GM23338 (cell line): ENCODE measurements at regions not wholly inside any gene's neighbourhood (a gene's known extent, or its start where the extent isn't known, plus 50 kb on each side); places are given as distances from the start of the nearest gene placed in this dataset.

Experiments
- ATAC-seq: fragments of 200-7000 bp; cut with Tn5 transposase; 3 replicates; pipeline ENCODE4 v1.9.1; 2020
- DNase-seq: peaks from one replicate; pipeline ENCODE4 v3.0.0-alpha.2; 2015; ENCODE audit warnings: low spot score
- H2AFZ ChIP-seq: fragments of 200-600 bp; sonication (generic); 2 replicates; pipeline ENCODE4 v1.8.0; 2016; ENCODE audit warnings: antibody characterized with exemption, mild to moderate bottlenecking, moderate library complexity
- H3F3A ChIP-seq: fragments of 200-600 bp; sonication (generic); replicated peaks from 2 replicates; pipeline ENCODE4 v1.8.0; 2017; ENCODE audit warnings: antibody characterized with exemption, mixed run types, low read depth
- H3K27ac ChIP-seq: fragments of 200-600 bp; sonication (generic); 2 replicates; pipeline ENCODE4 v1.6.1; 2016; ENCODE audit warnings: low read depth
- H3K27me3 ChIP-seq: fragments of 200-600 bp; sonication (generic); 2 replicates; pipeline ENCODE4 v1.8.0; 2016; ENCODE audit warnings: mild to moderate bottlenecking, mixed run types, moderate library complexity; ENCODE audit not compliant: insufficient read depth
- H3K36me3 ChIP-seq: fragments of 200-600 bp; sonication (generic); 2 replicates; pipeline ENCODE4 v1.8.0; 2016; ENCODE audit warnings: mild to moderate bottlenecking; ENCODE audit not compliant: insufficient read depth
- H3K4me1 ChIP-seq: fragments of 200-600 bp; sonication (generic); 2 replicates; pipeline ENCODE4 v1.8.0; 2016; ENCODE audit warnings: mild to moderate bottlenecking, moderate library complexity; ENCODE audit not compliant: insufficient read depth
- H3K4me2 ChIP-seq: fragments of 200-600 bp; sonication (generic); 2 replicates; pipeline ENCODE4 v1.7.1; 2017; ENCODE audit warnings: mixed run types
- H3K4me3 ChIP-seq: fragments of 200-600 bp; sonication (generic); 2 replicates; pipeline ENCODE4 v1.6.1; 2016; ENCODE audit warnings: mixed run types
- H3K79me2 ChIP-seq: fragments of 200-600 bp; sonication (generic); replicated peaks from 2 replicates; pipeline ENCODE4 v1.8.0; 2017; ENCODE audit warnings: mild to moderate bottlenecking; ENCODE audit not compliant: insufficient read depth
- H3K9me2 ChIP-seq: fragments of 200-600 bp; sonication (generic); 2 replicates; pipeline ENCODE4 v1.8.0; 2017; ENCODE audit not compliant: insufficient read depth
- H4K20me1 ChIP-seq: fragments of 200-600 bp; sonication (generic); replicated peaks from 2 replicates; pipeline ENCODE4 v1.8.0; 2017; ENCODE audit warnings: mild to moderate bottlenecking; ENCODE audit not compliant: insufficient read depth
- H3K27ac Mint-ChIP-seq: 2 replicates; pipeline ENCODE4 v1.8.0; 2020; ENCODE audit warnings: inconsistent platforms, mild to moderate bottlenecking, moderate library complexity, mixed read lengths
- H3K27me3 Mint-ChIP-seq: 3 replicates; pipeline ENCODE4 v1.8.0; 2022; ENCODE audit warnings: low read depth, mild to moderate bottlenecking, moderate library complexity, mixed read lengths, inconsistent platforms; ENCODE audit not compliant: insufficient read depth, poor library complexity
- H3K36me3 Mint-ChIP-seq: 3 replicates; pipeline ENCODE4 v1.8.0; 2021; ENCODE audit warnings: low read depth, mild to moderate bottlenecking, inconsistent platforms, moderate library complexity, mixed read lengths
- H3K4me1 Mint-ChIP-seq: 3 replicates; pipeline ENCODE4 v1.8.0; 2020; ENCODE audit warnings: mild to moderate bottlenecking, inconsistent platforms, mixed read lengths
- H3K4me3 Mint-ChIP-seq: 3 replicates; pipeline ENCODE4 v1.8.0; 2021; ENCODE audit warnings: moderate library complexity, mild to moderate bottlenecking, inconsistent platforms, mixed read lengths
- H3K9me3 Mint-ChIP-seq: 3 replicates; pipeline ENCODE4 v1.8.0; 2020; ENCODE audit warnings: moderate library complexity, mild to moderate bottlenecking, inconsistent platforms, mixed read lengths
- CREB1 ChIP-seq: fragments of 250-450 bp; sonication (Bioruptor Pico); IDR thresholded peaks from 2 replicates; pipeline ENCODE4 v1.5.0; 2020; ENCODE audit warnings: low read depth, mild to moderate bottlenecking, moderate library complexity
- EZH2 ChIP-seq: fragments of 200-600 bp; sonication (generic); IDR thresholded peaks from one replicate; pipeline ENCODE4 v1.8.0; 2017; ENCODE audit warnings: antibody characterized with exemption, mild to moderate bottlenecking, low read depth; ENCODE audit not compliant: unreplicated experiment
- EZH2phosphoT487 ChIP-seq: fragments of 200-600 bp; sonication (generic); IDR thresholded peaks from one replicate; pipeline ENCODE4 v1.8.1; 2018; ENCODE audit warnings: antibody characterized with exemption; ENCODE audit not compliant: unreplicated experiment
- NANOG ChIP-seq: IDR thresholded peaks from 2 replicates; pipeline ENCODE4 v1.6.1; 2016; ENCODE audit warnings: antibody characterized with exemption, borderline replicate concordance
- POLR2AphosphoS5 ChIP-seq: IDR thresholded peaks from 2 replicates; pipeline ENCODE4 v1.6.1; 2016; ENCODE audit warnings: antibody characterized with exemption, low read depth
- STAT1 ChIP-seq: IDR thresholded peaks from one replicate; pipeline ENCODE4 v1.6.1; 2016; ENCODE audit warnings: antibody characterized with exemption; ENCODE audit not compliant: unreplicated experiment
- ZNF114 ChIP-seq: fragments of 250-450 bp; sonication (Bioruptor Pico); IDR thresholded peaks from 2 replicates; pipeline ENCODE4 v1.5.0; 2020; ENCODE audit warnings: mild to moderate bottlenecking, moderate library complexity
- TF ChIP-seq, protein P1 (sequence below): IDR thresholded peaks from one replicate; pipeline ENCODE4 v1.6.1; 2018; ENCODE audit warnings: antibody characterized with exemption; ENCODE audit not compliant: unreplicated experiment
- TF ChIP-seq, protein P2 (sequence below): IDR thresholded peaks from 2 replicates; pipeline ENCODE4 v1.6.1; 2016; ENCODE audit warnings: antibody characterized with exemption
- TF ChIP-seq, protein P3 (sequence below), 2 experiments: fragments of 200-600 bp in 1 of 2; sonication (generic) in 1 of 2; conservative IDR thresholded peaks; 2 replicates each; pipeline versions ENCODE4 v1.5.1 to v1.6.1; 2016 to 2017; ENCODE audit warnings: antibody characterized with exemption in 2 of 2, low read depth in 2 of 2, mild to moderate bottlenecking in 2 of 2, moderate library complexity in 1 of 2

DNA sequence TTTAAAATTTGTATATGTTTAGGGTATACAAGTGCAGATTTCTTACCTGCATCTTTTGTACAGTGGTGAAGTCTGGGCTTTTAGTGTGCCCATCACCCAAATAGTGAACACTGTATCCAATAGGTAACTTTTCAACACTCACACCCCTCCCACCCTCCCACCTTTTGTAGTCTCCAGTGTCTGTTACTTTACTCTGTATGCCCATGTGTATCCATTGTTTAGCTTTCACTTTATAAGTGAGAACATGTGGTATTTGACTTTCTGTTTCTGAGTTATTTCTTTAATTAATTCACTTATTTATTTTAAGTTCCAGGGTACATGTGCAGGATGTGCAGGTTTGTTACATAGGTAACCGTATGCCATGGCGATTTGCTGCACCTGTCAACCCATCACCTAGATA, 124.8 kb upstream of the NEO1 start:
- H3K27ac Mint-ChIP-seq, result no peak overlapping the region

DNA sequence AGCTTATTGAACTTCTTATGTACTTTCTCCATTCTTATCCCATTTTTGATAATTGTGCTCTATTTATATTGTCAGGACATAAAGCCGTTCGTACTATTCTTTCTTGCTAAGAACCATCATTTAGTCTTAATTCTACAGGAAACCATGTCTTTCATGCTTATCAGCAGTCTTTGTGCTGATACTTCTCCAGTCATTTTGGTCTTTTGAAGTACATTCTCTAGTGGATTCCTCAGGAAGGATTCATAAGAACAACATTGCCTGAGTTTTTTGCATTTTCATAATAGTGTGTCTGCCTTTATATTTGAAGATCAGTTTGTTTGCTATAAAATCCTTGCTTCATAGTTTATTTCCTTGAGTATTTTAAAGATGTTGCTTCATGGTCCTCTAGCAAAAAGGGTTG, 126.6 kb upstream of the NEO1 start:
- no peaks in the 10 kb centered on the region for H3K36me3 Mint-ChIP-seq
- H3K79me2 ChIP-seq, result no peaks in the 10 kb centered on the region
- no peak overlapping the region for H3K4me3 ChIP-seq
- peaks cover 4% of the 10 kb centered on the region for H3K27me3 Mint-ChIP-seq
- H3K4me1 Mint-ChIP-seq, result no peaks in the 10 kb centered on the region; the same call in 2 of the 3 replicates
- no peaks in the 10 kb centered on the region for H3K9me2 ChIP-seq
- no peak overlapping the region for H3K4me3 Mint-ChIP-seq
- H3K9me3 Mint-ChIP-seq, result no peaks in the 10 kb centered on the region
- no peaks in the 10 kb centered on the region for H4K20me1 ChIP-seq
- no peaks in the 10 kb centered on the region for H3F3A ChIP-seq
- no peaks in the 10 kb centered on the region for H3K4me1 ChIP-seq
- no peaks in the 10 kb centered on the region for H3K27me3 ChIP-seq
- DNase-seq, result no peak
- no peak for ATAC-seq
- no peak overlapping the region for H3K4me2 ChIP-seq
- H3K36me3 ChIP-seq, result no peaks in the 10 kb centered on the region
- H2AFZ ChIP-seq, result no peak overlapping the region
- no peak overlapping the region for H3K27ac Mint-ChIP-seq
- no peak overlapping the region for H3K27ac ChIP-seq
- TF ChIP-seq EZH2 (no peak), STAT1 (no peak), NANOG (no peak), POLR2AphosphoS5 (no peak), ZNF114 (no peak), CREB1 (CRISPR knock-in tag) (no peak), EZH2phosphoT487 (no peak)
- TF ChIP-seq, protein P1, sequence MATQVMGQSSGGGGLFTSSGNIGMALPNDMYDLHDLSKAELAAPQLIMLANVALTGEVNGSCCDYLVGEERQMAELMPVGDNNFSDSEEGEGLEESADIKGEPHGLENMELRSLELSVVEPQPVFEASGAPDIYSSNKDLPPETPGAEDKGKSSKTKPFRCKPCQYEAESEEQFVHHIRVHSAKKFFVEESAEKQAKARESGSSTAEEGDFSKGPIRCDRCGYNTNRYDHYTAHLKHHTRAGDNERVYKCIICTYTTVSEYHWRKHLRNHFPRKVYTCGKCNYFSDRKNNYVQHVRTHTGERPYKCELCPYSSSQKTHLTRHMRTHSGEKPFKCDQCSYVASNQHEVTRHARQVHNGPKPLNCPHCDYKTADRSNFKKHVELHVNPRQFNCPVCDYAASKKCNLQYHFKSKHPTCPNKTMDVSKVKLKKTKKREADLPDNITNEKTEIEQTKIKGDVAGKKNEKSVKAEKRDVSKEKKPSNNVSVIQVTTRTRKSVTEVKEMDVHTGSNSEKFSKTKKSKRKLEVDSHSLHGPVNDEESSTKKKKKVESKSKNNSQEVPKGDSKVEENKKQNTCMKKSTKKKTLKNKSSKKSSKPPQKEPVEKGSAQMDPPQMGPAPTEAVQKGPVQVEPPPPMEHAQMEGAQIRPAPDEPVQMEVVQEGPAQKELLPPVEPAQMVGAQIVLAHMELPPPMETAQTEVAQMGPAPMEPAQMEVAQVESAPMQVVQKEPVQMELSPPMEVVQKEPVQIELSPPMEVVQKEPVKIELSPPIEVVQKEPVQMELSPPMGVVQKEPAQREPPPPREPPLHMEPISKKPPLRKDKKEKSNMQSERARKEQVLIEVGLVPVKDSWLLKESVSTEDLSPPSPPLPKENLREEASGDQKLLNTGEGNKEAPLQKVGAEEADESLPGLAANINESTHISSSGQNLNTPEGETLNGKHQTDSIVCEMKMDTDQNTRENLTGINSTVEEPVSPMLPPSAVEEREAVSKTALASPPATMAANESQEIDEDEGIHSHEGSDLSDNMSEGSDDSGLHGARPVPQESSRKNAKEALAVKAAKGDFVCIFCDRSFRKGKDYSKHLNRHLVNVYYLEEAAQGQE, result no peak
- TF ChIP-seq, protein P2, sequence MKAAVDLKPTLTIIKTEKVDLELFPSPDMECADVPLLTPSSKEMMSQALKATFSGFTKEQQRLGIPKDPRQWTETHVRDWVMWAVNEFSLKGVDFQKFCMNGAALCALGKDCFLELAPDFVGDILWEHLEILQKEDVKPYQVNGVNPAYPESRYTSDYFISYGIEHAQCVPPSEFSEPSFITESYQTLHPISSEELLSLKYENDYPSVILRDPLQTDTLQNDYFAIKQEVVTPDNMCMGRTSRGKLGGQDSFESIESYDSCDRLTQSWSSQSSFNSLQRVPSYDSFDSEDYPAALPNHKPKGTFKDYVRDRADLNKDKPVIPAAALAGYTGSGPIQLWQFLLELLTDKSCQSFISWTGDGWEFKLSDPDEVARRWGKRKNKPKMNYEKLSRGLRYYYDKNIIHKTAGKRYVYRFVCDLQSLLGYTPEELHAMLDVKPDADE, result no peak
- TF ChIP-seq, protein P3, sequence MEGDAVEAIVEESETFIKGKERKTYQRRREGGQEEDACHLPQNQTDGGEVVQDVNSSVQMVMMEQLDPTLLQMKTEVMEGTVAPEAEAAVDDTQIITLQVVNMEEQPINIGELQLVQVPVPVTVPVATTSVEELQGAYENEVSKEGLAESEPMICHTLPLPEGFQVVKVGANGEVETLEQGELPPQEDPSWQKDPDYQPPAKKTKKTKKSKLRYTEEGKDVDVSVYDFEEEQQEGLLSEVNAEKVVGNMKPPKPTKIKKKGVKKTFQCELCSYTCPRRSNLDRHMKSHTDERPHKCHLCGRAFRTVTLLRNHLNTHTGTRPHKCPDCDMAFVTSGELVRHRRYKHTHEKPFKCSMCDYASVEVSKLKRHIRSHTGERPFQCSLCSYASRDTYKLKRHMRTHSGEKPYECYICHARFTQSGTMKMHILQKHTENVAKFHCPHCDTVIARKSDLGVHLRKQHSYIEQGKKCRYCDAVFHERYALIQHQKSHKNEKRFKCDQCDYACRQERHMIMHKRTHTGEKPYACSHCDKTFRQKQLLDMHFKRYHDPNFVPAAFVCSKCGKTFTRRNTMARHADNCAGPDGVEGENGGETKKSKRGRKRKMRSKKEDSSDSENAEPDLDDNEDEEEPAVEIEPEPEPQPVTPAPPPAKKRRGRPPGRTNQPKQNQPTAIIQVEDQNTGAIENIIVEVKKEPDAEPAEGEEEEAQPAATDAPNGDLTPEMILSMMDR (conservative IDR thresholded peaks at IDR 0.05; ENCODE audit: low read depth in 2 of 2), result no peak

More for the DNA sequence above, 124.8 kb upstream of the NEO1 start:
- Histone ChIP-seq H3K4me3 (no peak overlapping the region), H3K27me3 (no peaks in the 10 kb centered on the region), H2AFZ (no peak overlapping the region), H4K20me1 (no peaks in the 10 kb centered on the region), H3K36me3 (no peaks in the 10 kb centered on the region), H3K4me1 (no peaks in the 10 kb centered on the region), H3K9me2 (no peaks in the 10 kb centered on the region), H3K79me2 (no peaks in the 10 kb centered on the region), H3K27ac (no peak overlapping the region), H3K4me2 (no peak overlapping the region), H3F3A (no peaks in the 10 kb centered on the region)
- ATAC-seq (no peak), DNase-seq (no peak)
- no peaks in the 10 kb centered on the region for H3K36me3 Mint-ChIP-seq
- no peak for TF ChIP-seq EZH2phosphoT487
- peaks cover 4% of the 10 kb centered on the region for H3K27me3 Mint-ChIP-seq
- no peaks in the 10 kb centered on the region for H3K9me3 Mint-ChIP-seq
- no peaks in the 10 kb centered on the region for H3K4me1 Mint-ChIP-seq
- no peak overlapping the region for H3K4me3 Mint-ChIP-seq
